HL-60 (cell line): ENCODE measurements at regions not wholly inside any gene's neighbourhood (a gene's known extent, or its start where the extent isn't known, plus 50 kb on each side); places are given as distances from the start of the nearest gene placed in this dataset.
"Not testable (repeated sequence)": the region's sequence is repeated elsewhere in the genome, so short reads cannot be mapped to it uniquely, and the experiment has no call there.

Experiments
- GABPA ChIP-seq: IDR thresholded peaks from 2 replicates; pipeline ENCODE4 v1.6.1; 2012; ENCODE audit warnings: low read depth
- POLR2AphosphoS5 ChIP-seq: IDR thresholded peaks from 2 replicates; pipeline ENCODE4 v1.6.1; 2012; ENCODE audit warnings: low read depth
- SPI1 ChIP-seq: IDR thresholded peaks from 2 replicates; pipeline ENCODE4 v1.6.1; 2012; ENCODE audit warnings: low read depth, mild to moderate bottlenecking, borderline replicate concordance
- TF ChIP-seq, protein P1 (sequence below): IDR thresholded peaks from one replicate; pipeline ENCODE4 v1.5.1; 2011; ENCODE audit warnings: low read length, control low read depth, inconsistent platforms; ENCODE audit not compliant: insufficient read depth
- TF ChIP-seq, protein P2 (sequence below): IDR thresholded peaks from 2 replicates; pipeline ENCODE4 v1.6.1; 2012; ENCODE audit warnings: low read depth; ENCODE audit not compliant: insufficient replicate concordance

DNA sequence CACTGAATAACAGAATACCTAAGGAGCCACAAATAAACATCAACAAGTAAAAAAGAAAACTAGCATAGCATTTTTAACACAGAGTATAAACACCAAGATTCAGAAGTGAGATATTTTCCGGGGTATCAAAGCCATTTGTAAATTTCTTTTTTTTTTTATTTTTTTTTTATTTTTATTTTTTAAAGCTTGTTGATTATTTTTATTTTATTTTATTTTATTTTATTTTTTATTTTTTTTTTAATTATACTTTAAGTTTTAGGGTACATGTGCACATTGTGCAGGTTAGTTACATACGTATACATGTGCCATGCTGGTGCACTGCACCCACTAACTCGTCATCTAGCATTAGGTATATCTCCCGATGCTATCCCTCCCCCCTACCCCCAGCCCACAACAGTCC lies 81.7 kb upstream of the PDE1A start:
- not testable (repeated sequence) for TF ChIP-seq POLR2AphosphoS5, GABPA, SPI1
- TF ChIP-seq, protein P1, sequence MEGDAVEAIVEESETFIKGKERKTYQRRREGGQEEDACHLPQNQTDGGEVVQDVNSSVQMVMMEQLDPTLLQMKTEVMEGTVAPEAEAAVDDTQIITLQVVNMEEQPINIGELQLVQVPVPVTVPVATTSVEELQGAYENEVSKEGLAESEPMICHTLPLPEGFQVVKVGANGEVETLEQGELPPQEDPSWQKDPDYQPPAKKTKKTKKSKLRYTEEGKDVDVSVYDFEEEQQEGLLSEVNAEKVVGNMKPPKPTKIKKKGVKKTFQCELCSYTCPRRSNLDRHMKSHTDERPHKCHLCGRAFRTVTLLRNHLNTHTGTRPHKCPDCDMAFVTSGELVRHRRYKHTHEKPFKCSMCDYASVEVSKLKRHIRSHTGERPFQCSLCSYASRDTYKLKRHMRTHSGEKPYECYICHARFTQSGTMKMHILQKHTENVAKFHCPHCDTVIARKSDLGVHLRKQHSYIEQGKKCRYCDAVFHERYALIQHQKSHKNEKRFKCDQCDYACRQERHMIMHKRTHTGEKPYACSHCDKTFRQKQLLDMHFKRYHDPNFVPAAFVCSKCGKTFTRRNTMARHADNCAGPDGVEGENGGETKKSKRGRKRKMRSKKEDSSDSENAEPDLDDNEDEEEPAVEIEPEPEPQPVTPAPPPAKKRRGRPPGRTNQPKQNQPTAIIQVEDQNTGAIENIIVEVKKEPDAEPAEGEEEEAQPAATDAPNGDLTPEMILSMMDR: not testable (repeated sequence)
- TF ChIP-seq, protein P2, sequence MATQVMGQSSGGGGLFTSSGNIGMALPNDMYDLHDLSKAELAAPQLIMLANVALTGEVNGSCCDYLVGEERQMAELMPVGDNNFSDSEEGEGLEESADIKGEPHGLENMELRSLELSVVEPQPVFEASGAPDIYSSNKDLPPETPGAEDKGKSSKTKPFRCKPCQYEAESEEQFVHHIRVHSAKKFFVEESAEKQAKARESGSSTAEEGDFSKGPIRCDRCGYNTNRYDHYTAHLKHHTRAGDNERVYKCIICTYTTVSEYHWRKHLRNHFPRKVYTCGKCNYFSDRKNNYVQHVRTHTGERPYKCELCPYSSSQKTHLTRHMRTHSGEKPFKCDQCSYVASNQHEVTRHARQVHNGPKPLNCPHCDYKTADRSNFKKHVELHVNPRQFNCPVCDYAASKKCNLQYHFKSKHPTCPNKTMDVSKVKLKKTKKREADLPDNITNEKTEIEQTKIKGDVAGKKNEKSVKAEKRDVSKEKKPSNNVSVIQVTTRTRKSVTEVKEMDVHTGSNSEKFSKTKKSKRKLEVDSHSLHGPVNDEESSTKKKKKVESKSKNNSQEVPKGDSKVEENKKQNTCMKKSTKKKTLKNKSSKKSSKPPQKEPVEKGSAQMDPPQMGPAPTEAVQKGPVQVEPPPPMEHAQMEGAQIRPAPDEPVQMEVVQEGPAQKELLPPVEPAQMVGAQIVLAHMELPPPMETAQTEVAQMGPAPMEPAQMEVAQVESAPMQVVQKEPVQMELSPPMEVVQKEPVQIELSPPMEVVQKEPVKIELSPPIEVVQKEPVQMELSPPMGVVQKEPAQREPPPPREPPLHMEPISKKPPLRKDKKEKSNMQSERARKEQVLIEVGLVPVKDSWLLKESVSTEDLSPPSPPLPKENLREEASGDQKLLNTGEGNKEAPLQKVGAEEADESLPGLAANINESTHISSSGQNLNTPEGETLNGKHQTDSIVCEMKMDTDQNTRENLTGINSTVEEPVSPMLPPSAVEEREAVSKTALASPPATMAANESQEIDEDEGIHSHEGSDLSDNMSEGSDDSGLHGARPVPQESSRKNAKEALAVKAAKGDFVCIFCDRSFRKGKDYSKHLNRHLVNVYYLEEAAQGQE: not testable (repeated sequence)
